ENCODE measurements at regions not wholly inside any gene's neighbourhood (a gene's known extent, or its start where the extent isn't known, plus 50 kb on each side); places are given as distances from the start of the nearest gene placed in this dataset.

GRCh38 chr6:120116343-120116742 is 766.8 kb upstream of the MAN1A1 start:
- H3K4me3 ChIP-seq (replicated peaks; ENCODE audit: low read depth, low read length) = no peak overlapping the region
- no peak for DNase-seq (ENCODE audit: low read depth)
- TF ChIP-seq CTCF (IDR thresholded peaks at IDR 0.05; ENCODE audit: low read length, missing control alignments) = no peak

- H3K4me3 ChIP-seq (replicated peaks; ENCODE audit: low read depth, low read length) = no peak overlapping the region
- no peak for DNase-seq (ENCODE audit: low read depth)
- no peak for TF ChIP-seq CTCF (IDR thresholded peaks at IDR 0.05; ENCODE audit: low read length, missing control alignments)
Observed at GRCh38 chr6:120112980-120113379, 763.4 kb upstream of the MAN1A1 start.

DNA sequence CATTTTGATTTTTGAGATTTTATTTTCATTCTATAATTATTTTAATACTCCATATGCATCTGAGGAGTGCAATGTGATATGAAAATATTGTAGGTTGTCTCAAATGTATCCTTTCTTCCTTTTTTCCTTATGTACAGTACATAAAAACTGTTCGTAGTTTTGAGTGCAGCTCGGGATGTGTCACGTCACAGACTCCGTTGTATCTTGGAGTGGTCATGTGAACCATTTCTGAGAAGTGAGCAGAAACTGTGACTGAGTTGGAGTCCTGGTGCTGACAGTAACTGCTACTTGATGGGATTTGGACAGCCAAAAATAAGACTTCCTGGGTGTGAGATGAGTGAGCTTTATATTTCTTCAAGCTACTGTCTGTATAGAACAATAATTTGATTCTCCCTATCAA is 761.4 kb upstream of the MAN1A1 start:
- no peak for DNase-seq (ENCODE audit: low read depth)
- TF ChIP-seq CTCF (IDR thresholded peaks at IDR 0.05; ENCODE audit: low read length, missing control alignments) = no peak
- H3K4me3 ChIP-seq (replicated peaks; ENCODE audit: low read depth, low read length) = no peak overlapping the region

- no peak for DNase-seq (ENCODE audit: low read depth)
- no peak for TF ChIP-seq CTCF (IDR thresholded peaks at IDR 0.05; ENCODE audit: low read length, missing control alignments)
- H3K4me3 ChIP-seq (replicated peaks; ENCODE audit: low read depth, low read length) = no peak overlapping the region
Observed at GRCh38 chr6:120108061-120108795, 758.7 kb upstream of the MAN1A1 start.

GRCh38 chr6:120103618-120104017 is 754.1 kb upstream of the MAN1A1 start:
- no peak for TF ChIP-seq CTCF (IDR thresholded peaks at IDR 0.05; ENCODE audit: low read length, missing control alignments)
- H3K4me3 ChIP-seq (replicated peaks; ENCODE audit: low read depth, low read length) = no peak overlapping the region

GRCh38 chr6:120096696-120097260 is 747.2 kb upstream of the MAN1A1 start:
- DNase-seq (ENCODE audit: low read depth) = no peak
- TF ChIP-seq CTCF (IDR thresholded peaks at IDR 0.05; ENCODE audit: low read length, missing control alignments) = no peak
- no peak overlapping the region for H3K4me3 ChIP-seq (replicated peaks; ENCODE audit: low read depth, low read length)

More at GRCh38 chr6:120103618-120104017, 754.1 kb upstream of the MAN1A1 start:
- no peak for DNase-seq (ENCODE audit: low read depth)

GRCh38 chr6:120083186-120083585 is 733.6 kb upstream of the MAN1A1 start:
- no peak overlapping the region for H3K4me3 ChIP-seq (replicated peaks; ENCODE audit: low read depth, low read length)
- no peak for DNase-seq (ENCODE audit: low read depth)
- no peak for TF ChIP-seq CTCF (IDR thresholded peaks at IDR 0.05; ENCODE audit: low read length, missing control alignments)

Measured in fibroblast of pulmonary artery (primary cell).